Neural progenitor cell (in vitro differentiated cells): ENCODE measurements at regions not wholly inside any gene's neighbourhood (a gene's known extent, or its start where the extent isn't known, plus 50 kb on each side); places are given as distances from the start of the nearest gene placed in this dataset.

Source experiments
- DNase-seq: peaks from one replicate; pipeline ENCODE4 v3.0.0-alpha.2; 2016; ENCODE audit warnings: low spot score
- H2AFZ ChIP-seq: fragments of 200-600 bp; sonication (generic); replicated peaks from 2 replicates; pipeline ENCODE4 v1.6.1; 2016; ENCODE audit warnings: antibody characterized with exemption
- H3F3A ChIP-seq: fragments of 200-600 bp; sonication (generic); 2 replicates; pipeline ENCODE4 v1.6.1; 2016; ENCODE audit warnings: antibody characterized with exemption, low read depth
- H3K27ac ChIP-seq: fragments of 200-600 bp; sonication (generic); 2 replicates; pipeline ENCODE4 v1.5.1; 2016; ENCODE audit warnings: mild to moderate bottlenecking
- H3K27me3 ChIP-seq: fragments of 200-600 bp; sonication (generic); 2 replicates; pipeline ENCODE4 v1.6.1; 2016; ENCODE audit warnings: mild to moderate bottlenecking, moderate library complexity
- H3K36me3 ChIP-seq: fragments of 200-600 bp; sonication (generic); 2 replicates; pipeline ENCODE4 v1.5.1; 2016
- H3K4me1 ChIP-seq: fragments of 200-600 bp; sonication (generic); 2 replicates; pipeline ENCODE4 v1.6.1; 2016; ENCODE audit warnings: mixed run types
- H3K4me2 ChIP-seq: fragments of 200-600 bp; sonication (generic); 2 replicates; pipeline ENCODE4 v1.6.1; 2016
- H3K4me3 ChIP-seq: fragments of 200-600 bp; sonication (generic); 2 replicates; pipeline ENCODE4 v1.5.1; 2016
- H3K79me2 ChIP-seq: fragments of 200-600 bp; sonication (generic); 2 replicates; pipeline ENCODE4 v1.6.1; 2016; ENCODE audit warnings: low read depth
- H3K9ac ChIP-seq: fragments of 200-600 bp; sonication (generic); 2 replicates; pipeline ENCODE4 v1.6.1; 2016
- H3K9me3 ChIP-seq: fragments of 200-600 bp; sonication (generic); 2 replicates; pipeline ENCODE4 v1.5.1; 2016; ENCODE audit warnings: low read depth
- H4K20me1 ChIP-seq: fragments of 200-600 bp; sonication (generic); 2 replicates; pipeline ENCODE4 v1.6.1; 2016; ENCODE audit warnings: low read depth
- H3K27ac Mint-ChIP-seq: 3 replicates; pipeline ENCODE4 v1.8.0; 2021; ENCODE audit warnings: mixed read lengths
- H3K27me3 Mint-ChIP-seq: 2 replicates; pipeline ENCODE4 v1.8.0; 2022; ENCODE audit warnings: low read depth, mild to moderate bottlenecking, inconsistent platforms, moderate library complexity, mixed read lengths; ENCODE audit not compliant: insufficient read depth
- H3K36me3 Mint-ChIP-seq: 3 replicates; pipeline ENCODE4 v1.8.0; 2021; ENCODE audit warnings: mixed read lengths
- H3K4me1 Mint-ChIP-seq: 3 replicates; pipeline ENCODE4 v1.8.0; 2021; ENCODE audit warnings: mixed read lengths
- H3K4me3 Mint-ChIP-seq: 3 replicates; pipeline ENCODE4 v1.8.0; 2021; ENCODE audit warnings: mild to moderate bottlenecking, moderate library complexity, mixed read lengths
- H3K9me3 Mint-ChIP-seq: 3 replicates; pipeline ENCODE4 v1.8.0; 2020; ENCODE audit warnings: mixed read lengths
- EZH2 ChIP-seq: fragments of 200-600 bp; sonication (generic); IDR thresholded peaks from 2 replicates; pipeline ENCODE4 v1.6.1; 2017; ENCODE audit warnings: antibody characterized with exemption, mild to moderate bottlenecking, moderate library complexity
- EZH2phosphoT487 ChIP-seq: fragments of 200-600 bp; sonication (generic); IDR thresholded peaks from 2 replicates; pipeline ENCODE4 v1.6.1; 2017; ENCODE audit warnings: antibody characterized with exemption
- TF ChIP-seq, protein P1 (sequence below): fragments of 200-600 bp; sonication (generic); IDR thresholded peaks from 2 replicates; pipeline ENCODE4 v1.5.1; 2017; ENCODE audit warnings: antibody characterized with exemption, mild to moderate bottlenecking

DNA sequence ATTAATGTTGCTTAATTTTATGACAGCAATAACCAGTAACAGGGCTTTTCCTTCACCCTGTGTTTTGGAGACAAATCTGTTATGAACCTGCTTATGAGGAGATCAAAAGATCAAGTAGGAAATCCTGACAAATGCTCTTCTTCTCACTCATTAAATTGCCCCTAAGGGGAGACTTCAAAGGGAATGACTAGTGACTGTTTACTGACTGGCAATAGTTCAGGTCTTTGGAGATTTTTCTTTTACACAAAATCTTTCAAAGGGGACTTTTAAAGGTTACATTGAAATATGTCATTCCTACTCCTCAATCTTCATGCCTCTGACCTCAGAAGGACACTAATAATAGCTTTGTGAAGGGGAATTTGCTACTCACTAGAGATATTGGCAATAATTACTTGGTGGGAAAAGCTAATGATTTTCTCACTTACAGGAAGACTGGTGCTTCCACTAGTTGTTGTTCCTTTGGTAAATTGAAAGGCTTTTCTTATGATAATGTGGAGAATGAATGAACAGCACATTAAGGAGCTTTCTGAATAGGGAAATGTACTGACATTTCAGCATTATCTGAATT is 292.9 kb upstream of the CA10 start:
- Histone ChIP-seq H3K27ac (peak overlapping the region; percentile 48), H3K4me3 (no peak overlapping the region), H3K4me2 (peak overlapping the region; percentile 38), H3K9ac (no peak overlapping the region), H3F3A (peaks cover 12% of the 10 kb centered on the region), H2AFZ (peak overlapping the region; percentile 45), H3K4me1 (peaks cover 42% of the 10 kb centered on the region), H3K79me2 (no peaks in the 10 kb centered on the region), H4K20me1 (no peaks in the 10 kb centered on the region), H3K9me3 (no peaks in the 10 kb centered on the region), H3K27me3 (no peaks in the 10 kb centered on the region), H3K36me3 (no peaks in the 10 kb centered on the region)
- Mint-ChIP-seq H3K9me3 (no peaks in the 10 kb centered on the region), H3K36me3 (no peaks in the 10 kb centered on the region), H3K27ac (no peak overlapping the region), H3K27me3 (no peaks in the 10 kb centered on the region), H3K4me1 (peaks cover 6% of the 10 kb centered on the region), H3K4me3 (no peak overlapping the region)
- no peak for DNase-seq
- TF ChIP-seq, protein P1, sequence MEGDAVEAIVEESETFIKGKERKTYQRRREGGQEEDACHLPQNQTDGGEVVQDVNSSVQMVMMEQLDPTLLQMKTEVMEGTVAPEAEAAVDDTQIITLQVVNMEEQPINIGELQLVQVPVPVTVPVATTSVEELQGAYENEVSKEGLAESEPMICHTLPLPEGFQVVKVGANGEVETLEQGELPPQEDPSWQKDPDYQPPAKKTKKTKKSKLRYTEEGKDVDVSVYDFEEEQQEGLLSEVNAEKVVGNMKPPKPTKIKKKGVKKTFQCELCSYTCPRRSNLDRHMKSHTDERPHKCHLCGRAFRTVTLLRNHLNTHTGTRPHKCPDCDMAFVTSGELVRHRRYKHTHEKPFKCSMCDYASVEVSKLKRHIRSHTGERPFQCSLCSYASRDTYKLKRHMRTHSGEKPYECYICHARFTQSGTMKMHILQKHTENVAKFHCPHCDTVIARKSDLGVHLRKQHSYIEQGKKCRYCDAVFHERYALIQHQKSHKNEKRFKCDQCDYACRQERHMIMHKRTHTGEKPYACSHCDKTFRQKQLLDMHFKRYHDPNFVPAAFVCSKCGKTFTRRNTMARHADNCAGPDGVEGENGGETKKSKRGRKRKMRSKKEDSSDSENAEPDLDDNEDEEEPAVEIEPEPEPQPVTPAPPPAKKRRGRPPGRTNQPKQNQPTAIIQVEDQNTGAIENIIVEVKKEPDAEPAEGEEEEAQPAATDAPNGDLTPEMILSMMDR: no peak
- TF ChIP-seq EZH2: no peak
- TF ChIP-seq EZH2phosphoT487: no peak

DNA sequence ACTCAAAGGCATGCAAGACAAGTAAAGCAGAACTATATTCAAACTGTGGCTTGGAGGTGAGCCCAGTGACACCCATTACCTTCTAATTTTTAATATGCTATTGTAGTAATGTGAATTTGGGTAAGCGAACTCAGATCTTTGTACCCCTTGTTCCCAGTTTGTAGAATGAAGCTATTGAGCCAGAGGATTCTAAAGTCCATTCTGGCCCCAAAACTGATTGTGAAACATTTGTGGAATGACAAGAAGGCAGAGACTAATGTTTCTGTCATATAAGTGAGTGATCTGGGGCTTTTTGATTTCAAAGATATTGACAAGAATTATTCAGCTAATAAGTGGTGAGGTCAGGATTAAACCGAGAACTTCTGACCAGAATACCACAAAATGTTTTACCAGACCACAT is 283.8 kb upstream of the CA10 start:
- Mint-ChIP-seq H3K9me3 (no peaks in the 10 kb centered on the region), H3K27ac (no peak overlapping the region), H3K27me3 (peaks cover 3% of the 10 kb centered on the region), H3K4me3 (no peak overlapping the region), H3K36me3 (no peaks in the 10 kb centered on the region), H3K4me1 (no peaks in the 10 kb centered on the region)
- DNase-seq: no peak
- Histone ChIP-seq H3K4me2 (no peak overlapping the region), H3K27ac (no peak overlapping the region), H4K20me1 (no peaks in the 10 kb centered on the region), H3K79me2 (no peaks in the 10 kb centered on the region), H3K9me3 (no peaks in the 10 kb centered on the region), H3K27me3 (no peaks in the 10 kb centered on the region), H3K4me1 (peaks cover 2% of the 10 kb centered on the region), H2AFZ (no peak overlapping the region), H3K36me3 (no peaks in the 10 kb centered on the region), H3K9ac (no peak overlapping the region), H3K4me3 (no peak overlapping the region), H3F3A (no peaks in the 10 kb centered on the region)
- TF ChIP-seq, protein P1: no peak
- TF ChIP-seq EZH2phosphoT487: no peak

DNA sequence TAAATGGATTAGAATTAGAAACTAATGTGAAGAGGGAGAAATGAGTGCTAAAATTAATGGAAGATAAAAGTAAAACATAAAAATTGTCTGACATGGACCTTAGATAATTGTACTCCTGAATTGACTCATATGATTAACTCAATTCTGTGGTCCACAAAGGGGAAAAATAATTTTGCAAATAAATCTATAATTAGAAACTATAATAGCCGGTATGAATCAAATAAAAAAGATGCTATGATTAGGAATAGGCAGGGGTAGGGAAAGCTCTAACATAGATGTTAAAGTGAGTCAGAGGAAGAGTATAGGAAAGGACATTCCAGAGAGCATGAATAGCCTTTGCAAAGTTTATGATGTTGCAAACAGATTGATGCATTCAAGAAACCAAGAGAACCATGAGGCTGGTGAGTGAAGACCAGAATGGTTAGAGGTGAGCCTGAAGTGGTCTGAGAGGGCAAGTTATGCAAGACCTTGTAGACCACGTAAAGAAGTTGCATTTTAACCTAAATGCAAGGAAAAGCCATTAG is 262.1 kb upstream of the CA10 start:
- Histone ChIP-seq H3K27me3 (no peaks in the 10 kb centered on the region), H3K4me3 (no peak overlapping the region), H3K4me2 (no peak overlapping the region), H3K4me1 (no peaks in the 10 kb centered on the region), H3K36me3 (no peaks in the 10 kb centered on the region), H4K20me1 (no peaks in the 10 kb centered on the region), H3K9ac (no peak overlapping the region), H2AFZ (no peak overlapping the region), H3K9me3 (no peaks in the 10 kb centered on the region), H3K79me2 (no peaks in the 10 kb centered on the region), H3F3A (no peaks in the 10 kb centered on the region), H3K27ac (no peak overlapping the region)
- no peak overlapping the region for H3K27ac Mint-ChIP-seq
- H3K36me3 Mint-ChIP-seq: no peaks in the 10 kb centered on the region
- no peaks in the 10 kb centered on the region for H3K27me3 Mint-ChIP-seq
- no peaks in the 10 kb centered on the region for H3K4me1 Mint-ChIP-seq
- TF ChIP-seq EZH2 (no peak), EZH2phosphoT487 (no peak)
- TF ChIP-seq, protein P1: no peak
- H3K4me3 Mint-ChIP-seq: no peak overlapping the region
- peaks cover 6% of the 10 kb centered on the region for H3K9me3 Mint-ChIP-seq
- DNase-seq: no peak
